NCI-H128 (cell line): ENCODE measurements at regions not wholly inside any gene's neighbourhood (a gene's known extent, or its start where the extent isn't known, plus 50 kb on each side); places are given as distances from the start of the nearest gene placed in this dataset.
"Not testable (repeated sequence)": the region's sequence is repeated elsewhere in the genome, so short reads cannot be mapped to it uniquely, and the experiment has no call there.

Source experiments
- DNase-seq: peaks from one replicate; lab custom pipeline; 2025; ENCODE audit not compliant: unreplicated experiment; lab: John Stamatoyannopoulos, UW

DNA sequence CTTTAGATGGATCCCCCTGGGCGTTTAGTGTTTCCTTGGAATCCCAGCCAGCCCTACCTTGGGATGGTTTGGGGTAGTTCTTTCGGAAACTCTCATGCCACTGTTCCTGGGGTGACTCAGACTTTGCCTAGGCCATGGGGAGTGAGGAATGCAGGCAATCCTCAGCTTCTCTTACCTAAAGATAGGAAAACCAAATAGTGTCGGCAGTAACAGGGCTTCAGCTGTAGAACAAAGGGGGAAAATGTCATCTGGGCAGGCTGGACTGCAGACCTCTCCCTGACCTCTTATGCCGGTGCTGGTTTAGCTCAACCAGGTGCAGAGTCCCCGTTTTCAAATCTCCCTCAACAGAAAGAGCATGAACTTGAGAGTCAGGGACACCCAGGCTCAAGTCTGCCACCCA, 252.1 kb downstream of the TSN start:
- no peak for DNase-seq

- no peak for DNase-seq
These were observed 254.1 kb downstream of the TSN start for GRCh38 chr2:122009561-122009960.

DNA sequence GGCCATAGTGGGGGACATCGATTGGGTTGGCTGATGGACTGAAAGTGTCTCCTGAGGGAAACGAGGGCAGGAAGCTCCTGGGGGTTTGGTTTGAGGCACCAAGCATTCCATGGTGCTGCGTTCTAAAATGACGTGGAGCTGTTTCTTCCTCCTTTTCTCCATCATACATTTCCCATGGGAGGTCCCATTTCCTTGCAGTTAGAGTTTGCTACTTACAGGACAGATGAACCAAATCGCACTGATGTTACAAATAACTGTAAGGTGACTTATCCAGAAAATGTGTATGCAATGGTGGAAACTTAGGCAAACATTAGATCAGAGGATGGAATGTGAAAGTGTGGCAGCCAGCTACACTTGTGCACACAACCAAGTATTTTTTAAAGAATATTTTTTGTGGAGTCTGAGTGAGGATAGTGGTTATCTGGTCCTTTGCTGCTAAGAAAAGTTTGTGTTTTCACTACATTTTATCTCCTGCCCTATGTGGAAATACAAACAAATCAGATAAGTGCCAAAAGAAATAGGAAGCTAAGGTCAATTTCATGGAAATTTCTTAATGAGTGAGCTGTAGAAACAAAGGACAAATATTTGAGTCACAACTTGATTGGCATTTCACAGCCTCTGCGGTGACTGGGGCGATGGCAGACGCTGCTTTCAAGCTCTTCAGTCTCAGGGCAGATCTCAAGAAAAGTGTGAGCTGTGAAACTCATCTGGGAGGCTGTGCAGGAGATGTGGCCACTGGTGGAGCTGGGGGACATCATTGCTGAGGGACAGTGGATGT, 256.2 kb downstream of the TSN start:
- no peak for DNase-seq

DNA sequence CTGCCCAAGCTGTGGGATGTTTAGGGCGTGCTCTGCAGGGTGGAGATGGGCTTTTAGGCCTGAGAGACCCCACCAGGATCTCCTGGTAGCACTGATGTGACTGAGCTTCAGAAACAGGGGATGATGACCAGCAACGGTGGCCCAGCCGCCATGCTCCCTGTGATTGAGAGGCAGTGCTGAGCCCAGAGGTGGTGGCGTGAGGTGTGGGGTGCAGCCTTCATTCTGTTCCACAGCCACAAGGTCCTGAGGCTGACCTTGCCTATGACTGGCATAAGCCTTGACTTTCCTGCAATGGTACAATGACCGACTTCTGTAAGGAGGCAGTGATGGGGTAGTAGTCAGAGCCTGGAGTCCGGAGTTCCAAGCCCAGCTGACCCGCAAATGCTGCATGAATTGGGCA, 263.3 kb downstream of the TSN start:
- no peak for DNase-seq

DNA sequence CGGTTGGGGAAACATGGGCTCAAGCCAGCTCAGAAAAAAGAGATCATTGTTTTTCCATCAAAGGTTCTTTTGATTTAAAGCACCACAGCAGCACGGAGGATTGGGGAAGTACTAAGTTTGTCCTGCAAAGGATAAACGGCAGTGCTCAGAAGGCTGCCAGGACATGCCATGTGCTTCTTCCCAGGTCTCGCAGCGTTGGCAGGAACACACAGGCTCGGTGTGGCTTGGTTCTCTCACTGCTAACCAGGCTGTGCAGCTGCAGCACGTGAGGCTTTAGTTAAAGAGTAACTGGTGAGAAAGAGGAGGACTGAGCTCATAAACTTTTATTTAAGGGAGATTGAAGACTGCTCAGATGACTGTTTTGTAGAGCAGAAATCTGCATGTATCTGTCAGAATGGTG, 264.3 kb downstream of the TSN start:
- DNase-seq, result no peak

GRCh38 chr2:122020377-122020776, 264.9 kb downstream of the TSN start:
- DNase-seq, result no peak

GRCh38 chr2:122021941-122022340, 266.5 kb downstream of the TSN start:
- no peak for DNase-seq

- no peak for DNase-seq
These were observed 267.1 kb downstream of the TSN start for GRCh38 chr2:122022531-122022930.

- DNase-seq, result no peak
These were observed 267.8 kb downstream of the TSN start for GRCh38 chr2:122023059-122023864.

- no peak for DNase-seq
These were observed 272.2 kb downstream of the TSN start for GRCh38 chr2:122027510-122028217.

DNA sequence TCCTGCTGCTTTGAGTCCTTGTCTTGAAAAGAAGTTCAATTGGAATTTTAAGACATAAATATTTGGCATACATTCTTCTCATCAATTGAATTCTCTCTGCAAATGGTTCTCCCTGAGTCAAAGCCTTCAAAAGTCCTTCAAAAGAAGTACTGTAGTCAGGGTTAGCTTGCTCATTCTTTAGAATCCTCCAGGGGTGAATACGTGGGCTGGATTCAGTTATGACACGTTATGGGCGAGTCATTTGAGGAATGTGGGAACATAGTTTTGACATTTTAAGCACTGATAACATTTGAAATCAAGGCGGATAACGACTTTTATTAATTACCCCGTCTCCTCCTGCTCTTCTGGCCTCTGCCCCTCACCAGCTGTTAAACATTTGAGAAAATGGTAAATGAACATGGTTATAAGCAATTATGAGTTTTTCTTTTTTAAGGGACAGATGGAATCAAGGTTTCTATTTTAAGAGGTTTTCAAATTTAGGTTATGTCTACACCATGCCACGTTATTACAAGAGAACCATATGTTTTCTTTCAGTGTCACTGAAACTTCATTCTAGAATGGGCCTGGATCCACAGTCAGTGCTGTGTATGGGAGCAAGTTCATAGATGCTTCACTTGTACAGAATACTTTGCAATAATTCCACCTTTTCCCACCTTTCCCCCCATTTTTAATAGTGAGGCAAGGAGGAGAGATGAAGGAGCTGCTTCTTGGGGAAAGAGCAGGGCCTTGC, 273.1 kb downstream of the TSN start:
- DNase-seq, result no peak

DNA sequence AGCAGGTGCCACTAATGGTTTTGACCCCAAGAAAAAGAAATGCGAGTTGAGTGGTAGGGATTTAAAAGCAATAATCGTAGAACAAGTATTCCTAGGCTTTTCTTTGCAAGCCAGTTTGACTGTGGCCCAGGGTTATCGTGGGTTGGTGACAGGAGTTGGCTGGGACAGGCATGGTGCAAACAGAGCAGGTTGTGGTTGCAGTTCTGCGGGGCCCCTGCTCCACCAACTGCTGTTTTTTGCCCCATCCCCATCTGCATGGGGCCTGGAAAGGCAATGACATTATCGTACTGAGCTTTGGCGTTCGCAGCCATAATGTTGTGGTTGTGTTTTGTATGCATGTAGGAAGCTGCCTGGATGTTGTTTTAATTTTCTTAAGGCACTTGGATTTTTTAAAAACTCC, 274.0 kb downstream of the TSN start:
- no peak for DNase-seq

GRCh38 chr2:122029945-122030344, 274.5 kb downstream of the TSN start:
- DNase-seq, result no peak

- DNase-seq, result no peak
These were observed 276.3 kb downstream of the TSN start for GRCh38 chr2:122031544-122032263.

DNA sequence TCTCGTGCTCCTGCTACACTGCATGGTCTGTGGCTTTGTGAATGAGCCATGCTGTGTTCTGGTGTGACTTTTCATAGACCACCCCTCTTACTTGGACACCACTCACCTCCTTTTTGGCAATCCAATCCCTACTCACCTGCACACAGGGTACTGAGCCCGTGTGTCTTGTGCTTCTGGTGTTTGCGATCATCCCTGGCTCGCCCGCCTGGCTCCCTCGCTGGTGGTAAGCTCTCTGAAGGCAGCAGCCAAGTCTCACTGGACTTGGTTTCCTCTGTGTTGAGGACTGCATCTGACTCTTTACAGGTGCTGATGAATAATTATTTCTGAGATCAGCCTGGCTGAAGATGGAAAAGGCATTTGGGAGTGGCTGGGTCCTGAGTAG, 276.8 kb downstream of the TSN start:
- no peak for DNase-seq

GRCh38 chr2:122033778-122034177, 278.3 kb downstream of the TSN start:
- DNase-seq, result no peak

DNA sequence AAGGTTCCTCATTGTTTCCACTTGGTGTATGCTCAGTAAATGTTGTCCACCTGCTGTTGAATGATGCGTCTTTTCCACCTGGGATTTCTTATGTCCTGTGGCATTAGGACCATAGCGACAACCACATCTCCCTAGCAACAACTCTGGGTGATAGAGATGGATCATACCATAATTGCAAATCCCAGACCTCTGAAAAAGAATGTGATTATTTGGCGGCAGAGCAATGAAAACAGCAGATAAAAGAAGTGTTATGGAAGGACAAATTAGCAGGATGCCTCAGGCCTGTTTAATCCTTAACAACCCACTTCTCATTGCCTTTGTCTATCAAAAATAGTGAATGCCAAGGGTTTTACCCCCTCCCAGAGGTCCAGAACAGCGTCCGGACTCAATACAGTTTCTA, 278.9 kb downstream of the TSN start:
- DNase-seq, result no peak

GRCh38 chr2:122034777-122035176, 279.3 kb downstream of the TSN start:
- no peak for DNase-seq

DNA sequence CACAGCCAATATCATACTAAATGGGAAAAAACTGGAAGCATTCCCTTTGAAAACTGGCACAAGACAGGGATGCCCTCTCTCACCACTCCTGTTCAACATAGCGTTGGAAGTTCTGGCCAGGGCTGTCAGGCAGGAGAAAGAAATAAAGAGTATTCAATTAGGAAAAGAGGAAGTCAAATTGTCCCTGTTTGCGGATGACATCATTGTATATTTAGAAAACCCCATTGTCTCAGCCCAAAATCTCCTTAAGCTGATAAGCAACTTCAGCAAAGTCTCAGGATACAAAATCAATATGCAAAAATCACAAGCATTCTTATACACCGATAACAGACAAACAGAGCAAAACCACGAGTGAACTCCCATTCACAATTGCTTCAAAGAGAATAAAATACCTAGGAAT, 283.4 kb downstream of the TSN start:
- DNase-seq, result not testable (repeated sequence)

GRCh38 chr2:122041455-122041854, 286.0 kb downstream of the TSN start:
- DNase-seq, result no peak

DNA sequence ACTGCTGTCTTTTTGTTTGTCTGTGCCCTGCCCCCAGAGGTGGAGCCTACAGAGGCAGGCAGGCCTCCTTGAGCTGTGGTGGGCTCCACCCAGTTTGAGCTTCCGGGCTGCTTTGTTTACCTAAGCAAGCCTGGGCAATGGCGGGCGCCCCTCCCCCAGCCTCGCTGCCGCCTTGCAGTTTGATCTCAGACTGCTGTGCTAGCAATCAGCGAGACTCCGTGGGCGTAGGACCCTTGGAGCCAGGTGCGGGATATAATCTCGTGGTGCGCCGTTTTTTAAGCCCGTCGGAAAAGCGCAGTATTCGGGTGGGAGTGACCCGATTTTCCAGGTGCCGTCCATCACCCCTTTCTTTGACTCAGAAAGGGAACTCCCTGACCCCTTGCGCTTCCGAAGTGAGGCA, 296.2 kb downstream of the TSN start:
- not testable (repeated sequence) for DNase-seq
